RKO (cell line): ENCODE measurements at regions not wholly inside any gene's neighbourhood (a gene's known extent, or its start where the extent isn't known, plus 50 kb on each side); places are given as distances from the start of the nearest gene placed in this dataset.

Experiments
- DNase-seq: peaks from one replicate; pipeline ENCODE4 v3.0.0-alpha.2; 2016; ENCODE audit warnings: low spot score

- no peak for DNase-seq
These were observed 838.2 kb downstream of the SLITRK6 start for GRCh38 chr13:84961023-84961422.

DNA sequence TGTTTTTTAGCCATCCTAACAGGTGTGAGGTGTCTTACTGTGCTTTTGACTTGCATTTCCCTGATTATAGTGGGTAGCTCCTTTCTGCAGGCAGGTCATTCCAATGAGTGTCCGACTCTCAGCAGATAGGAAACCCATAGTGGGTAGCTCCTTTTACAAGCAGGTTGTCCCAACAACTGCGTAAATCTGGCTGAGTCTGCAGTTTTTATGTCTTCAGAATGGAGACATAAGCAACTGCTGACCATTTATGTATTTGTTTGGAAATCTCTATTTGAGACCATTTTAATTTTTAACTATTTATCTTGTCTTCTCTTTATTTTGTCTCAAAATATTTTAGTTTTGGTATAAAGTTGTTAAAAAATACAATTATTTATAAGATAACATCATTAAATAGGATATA, 839.4 kb downstream of the SLITRK6 start:
- no peak for DNase-seq

GRCh38 chr13:84954636-84955035, 844.6 kb downstream of the SLITRK6 start:
- no peak for DNase-seq

- DNase-seq: no peak
These were observed 848.1 kb downstream of the SLITRK6 start for GRCh38 chr13:84951128-84951527.

GRCh38 chr13:84946192-84946591, 853.0 kb downstream of the SLITRK6 start:
- peak; percentile 19 for DNase-seq

- no peak for DNase-seq
These were observed 858.4 kb downstream of the SLITRK6 start for GRCh38 chr13:84940798-84941197.

DNA sequence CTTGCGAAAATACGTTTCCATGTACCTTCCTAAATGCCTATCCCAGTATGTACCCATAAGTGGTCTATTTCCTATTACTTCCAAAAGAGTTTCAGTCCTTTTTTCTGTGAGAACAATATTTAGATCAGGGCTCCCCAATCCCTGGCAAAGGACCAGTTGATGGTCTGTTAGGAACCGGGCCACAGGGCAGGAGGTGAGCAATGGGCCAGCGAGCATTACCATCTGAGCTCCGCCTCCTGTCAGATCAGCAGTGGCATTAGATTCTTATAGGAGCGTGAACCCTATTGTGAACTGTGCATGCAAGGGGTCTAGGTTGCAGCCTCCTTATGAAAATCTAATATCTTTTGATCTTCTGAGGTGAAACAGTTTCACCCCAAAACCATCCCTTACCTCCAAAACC, 859.1 kb downstream of the SLITRK6 start:
- DNase-seq: no peak

DNA sequence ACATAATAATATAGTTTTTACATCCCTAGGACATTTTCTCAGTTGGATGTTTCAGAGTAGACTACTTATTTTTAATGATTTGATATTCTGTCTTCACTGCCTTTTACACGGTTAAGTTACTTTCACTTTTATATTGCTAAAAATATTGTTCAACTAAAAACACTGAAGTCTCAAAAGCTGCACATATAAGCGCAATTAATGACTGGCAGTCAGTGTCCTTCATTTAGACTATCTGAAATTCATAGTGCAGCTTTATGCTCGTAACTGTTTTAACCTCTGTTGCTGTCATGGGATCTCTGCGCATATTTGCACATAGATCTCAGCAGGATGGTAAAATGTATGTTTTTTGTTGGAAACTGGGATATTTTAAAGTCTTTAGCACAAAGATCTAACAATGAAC, 864.3 kb downstream of the SLITRK6 start:
- DNase-seq: peak; percentile 34

DNA sequence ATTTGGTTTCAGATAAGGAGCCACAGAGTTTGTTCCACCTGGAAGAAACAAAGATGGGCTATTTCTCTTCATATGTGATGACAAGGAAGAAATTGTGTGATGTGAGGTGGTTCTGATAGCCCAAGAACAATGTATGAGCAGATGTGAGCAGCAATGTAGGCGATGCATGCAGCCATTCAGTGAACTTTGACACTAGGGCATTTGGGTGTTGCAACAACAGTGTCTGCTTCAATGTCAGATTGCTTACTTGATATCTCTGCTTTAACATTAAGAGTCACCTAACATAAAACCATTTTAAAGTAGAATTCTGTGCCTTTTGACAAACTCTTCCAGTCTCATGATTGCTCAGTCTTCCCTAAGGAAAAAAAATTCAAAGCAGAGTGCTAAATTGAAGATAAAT, 865.4 kb downstream of the SLITRK6 start:
- DNase-seq: no peak

DNA sequence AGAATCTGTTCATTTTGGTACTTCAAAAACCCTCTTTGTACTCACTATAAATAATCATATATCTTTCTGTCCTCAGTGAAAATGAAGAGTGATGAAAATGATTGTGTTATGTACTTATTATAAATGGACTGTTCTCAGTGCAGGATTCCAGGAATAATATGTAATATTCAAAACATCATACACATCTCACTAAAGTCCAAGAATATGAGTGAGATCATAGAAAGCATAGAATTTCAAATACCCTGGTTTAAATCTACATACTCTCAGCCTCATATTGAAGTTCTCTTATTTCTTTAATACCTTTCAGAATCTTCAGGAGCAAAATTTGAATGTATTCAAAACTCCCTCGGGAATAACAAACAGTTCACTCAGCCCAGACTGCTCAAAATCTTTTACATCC, 868.0 kb downstream of the SLITRK6 start:
- no peak for DNase-seq

- no peak for DNase-seq
These were observed 871.6 kb downstream of the SLITRK6 start for GRCh38 chr13:84927442-84928169.

DNA sequence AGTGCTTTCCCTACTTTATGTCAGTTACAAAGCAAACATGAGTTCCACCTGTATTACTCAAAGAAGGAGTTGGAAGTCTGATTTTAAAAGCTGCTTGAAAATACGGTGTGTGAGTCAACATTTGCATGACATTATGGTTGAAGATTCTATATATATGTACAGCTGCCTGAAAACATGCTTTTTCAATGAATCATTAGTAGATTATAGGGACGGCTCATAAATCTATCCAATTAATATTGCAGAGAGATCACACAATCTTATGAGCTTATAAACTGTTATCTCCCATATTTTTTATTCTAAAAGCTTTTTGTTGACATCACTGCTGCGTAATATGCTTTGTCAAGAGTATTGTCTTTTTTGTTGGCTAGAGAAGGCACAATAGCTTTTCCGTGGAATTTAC, 873.8 kb downstream of the SLITRK6 start:
- peak; percentile 63 for DNase-seq

- no peak for DNase-seq
These were observed 875.4 kb downstream of the SLITRK6 start for GRCh38 chr13:84923831-84924230.

GRCh38 chr13:84917252-84917878, 881.9 kb downstream of the SLITRK6 start:
- peak; percentile 63 for DNase-seq

- DNase-seq: no peak
These were observed 886.5 kb downstream of the SLITRK6 start for GRCh38 chr13:84912720-84913119.

GRCh38 chr13:84910423-84910822, 888.8 kb downstream of the SLITRK6 start:
- no peak for DNase-seq

DNA sequence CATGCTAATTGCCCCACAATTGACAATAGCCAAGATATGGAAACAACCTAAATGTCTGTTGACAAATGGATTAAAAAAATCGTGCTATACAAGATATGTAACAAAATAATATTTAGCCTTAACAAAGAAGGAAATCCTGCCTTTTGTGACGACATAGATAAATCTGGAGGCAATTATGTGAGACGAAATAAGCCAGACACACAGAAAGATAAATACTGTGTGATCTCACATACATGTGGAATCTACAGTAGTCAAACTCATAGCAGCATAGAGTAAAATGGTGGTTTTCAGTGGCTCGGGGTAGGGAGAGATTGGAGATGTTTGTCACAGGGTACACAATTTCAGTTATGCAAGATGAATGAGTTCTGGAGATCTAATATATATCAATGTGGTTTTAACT, 895.8 kb downstream of the SLITRK6 start:
- DNase-seq: no peak

GRCh38 chr13:84902243-84902642, 897.0 kb downstream of the SLITRK6 start:
- DNase-seq: peak; percentile 41

DNA sequence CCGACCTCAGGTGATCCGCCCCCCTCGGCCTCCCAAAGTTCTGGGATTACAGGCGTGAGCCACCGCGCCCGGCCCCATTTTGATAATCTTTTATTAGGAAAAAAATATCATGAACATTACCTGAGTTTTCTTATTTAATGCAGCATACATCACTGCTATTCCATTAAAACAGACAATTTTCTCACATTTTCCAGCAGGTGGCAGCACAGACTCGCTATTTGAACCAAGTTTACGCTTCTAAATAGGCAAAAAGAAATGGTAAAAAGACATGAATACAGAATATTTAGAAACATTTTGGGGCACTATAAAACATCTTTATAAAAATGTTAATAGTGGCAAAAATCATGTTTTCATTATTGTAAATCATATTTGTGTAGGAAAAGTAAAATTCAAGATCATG, 903.1 kb downstream of the SLITRK6 start:
- DNase-seq: peak; percentile 60

DNA sequence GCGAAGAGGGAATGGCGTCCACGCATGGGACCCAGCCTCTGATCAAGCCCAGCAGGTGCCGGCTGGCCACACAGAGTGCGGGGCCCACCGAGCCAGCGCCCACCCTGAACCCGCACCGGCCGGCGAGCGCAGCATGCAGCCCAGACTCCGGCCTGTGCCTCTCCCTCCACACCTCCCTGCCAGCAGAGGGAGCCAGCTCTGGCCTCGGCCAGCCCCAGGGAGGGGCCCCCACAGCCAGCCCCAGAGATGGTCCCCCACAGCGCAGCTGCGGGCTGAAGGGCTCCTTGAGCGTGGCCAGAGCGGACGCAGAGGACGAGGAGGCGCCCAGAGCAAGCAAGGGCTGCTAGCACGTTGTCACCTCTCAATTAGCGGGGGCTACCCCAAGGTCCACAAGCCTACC, 904.5 kb downstream of the SLITRK6 start:
- DNase-seq: no peak

- no peak for DNase-seq
These were observed 913.4 kb downstream of the SLITRK6 start for GRCh38 chr13:84885868-84886267.

DNA sequence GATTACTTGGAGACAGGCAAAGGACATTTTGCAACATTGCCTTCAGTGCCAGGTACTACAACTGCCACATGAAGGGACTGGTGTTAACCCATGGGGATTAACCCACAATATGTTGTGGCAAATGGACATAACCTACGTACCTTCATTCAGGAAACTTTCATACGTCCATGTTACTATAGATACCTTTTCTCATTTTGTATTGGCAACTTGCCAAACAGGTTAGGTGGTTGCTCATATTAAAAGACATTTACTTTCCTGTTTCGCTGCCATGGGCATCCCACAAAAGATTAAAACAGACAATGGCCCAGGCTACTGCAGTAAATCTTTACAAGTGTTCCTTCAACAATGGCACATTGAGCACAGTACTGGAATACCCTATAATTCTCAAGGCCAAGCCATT, 925.3 kb downstream of the SLITRK6 start:
- no peak for DNase-seq

GRCh38 chr13:84870190-84870589, 929.0 kb downstream of the SLITRK6 start:
- no peak for DNase-seq

DNA sequence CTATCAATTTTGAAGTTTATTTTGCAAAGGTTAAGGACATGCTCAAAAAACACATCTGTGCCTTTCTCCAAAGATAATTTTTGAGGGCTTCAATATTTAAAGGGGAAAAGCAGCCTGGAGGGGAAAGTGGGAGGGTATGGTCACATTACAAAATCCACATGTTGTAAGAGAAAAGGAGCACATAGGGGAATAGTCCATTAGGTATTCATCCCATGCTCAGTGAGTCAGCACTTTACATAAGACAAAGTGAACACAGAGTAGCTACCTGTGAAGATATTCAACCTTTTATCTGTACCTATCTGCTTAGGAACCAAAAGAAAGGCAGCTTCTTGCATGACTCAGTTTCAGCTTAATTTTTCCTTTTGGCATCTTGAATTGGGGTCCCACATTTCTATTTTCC, 932.0 kb downstream of the SLITRK6 start:
- DNase-seq: no peak
